ENCODE measurements at regions not wholly inside any gene's neighbourhood (a gene's known extent, or its start where the extent isn't known, plus 50 kb on each side); places are given as distances from the start of the nearest gene placed in this dataset.
A peak's percentile ranks its signal among the peaks of the same experiment; 100 is the strongest.

DNA sequence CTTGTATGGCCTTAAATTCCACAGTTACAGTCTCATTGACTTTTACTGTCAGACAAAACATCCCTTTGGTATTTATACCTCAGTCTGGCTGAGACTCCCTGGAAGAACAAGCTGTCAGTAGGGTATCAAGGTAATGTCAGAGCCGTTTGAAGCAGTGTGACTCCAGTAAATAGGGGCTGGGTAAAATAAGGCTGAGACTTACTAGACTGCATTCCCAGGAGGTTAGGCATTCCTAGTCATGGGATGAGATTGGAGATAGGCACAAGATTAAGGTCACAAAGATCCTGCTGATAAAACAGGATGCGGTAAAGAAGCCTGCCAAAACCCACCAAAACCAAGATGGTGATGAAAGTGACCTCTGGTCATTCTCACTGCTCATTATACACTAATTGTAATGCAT lies 219.5 kb upstream of the SKOR2 start:
- no peak for DNase-seq (ENCODE audit: low read depth)

DNA sequence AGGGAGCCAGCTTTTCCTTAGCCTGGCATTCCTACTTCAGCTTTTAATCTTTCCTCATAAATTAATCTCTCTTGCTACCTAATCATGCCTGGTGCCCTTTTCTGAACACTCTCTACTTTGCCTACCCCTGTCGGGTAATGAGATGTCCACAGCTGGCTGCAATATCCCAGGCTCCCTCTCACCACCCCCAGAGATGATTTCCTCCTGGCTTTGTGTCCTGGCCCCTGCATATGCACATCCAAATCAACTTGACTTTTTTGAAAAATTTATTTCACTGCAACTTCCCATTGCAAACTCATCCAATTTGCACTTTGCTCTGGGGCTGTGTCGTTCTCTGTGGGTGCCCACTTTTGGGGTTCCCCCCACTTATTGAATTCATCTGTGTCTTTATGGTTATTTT lies 218.1 kb upstream of the SKOR2 start:
- DNase-seq (ENCODE audit: low read depth): no peak

GRCh38 chr18:47461977-47462376 lies 210.5 kb upstream of the SKOR2 start:
- no peak for DNase-seq (ENCODE audit: low read depth)

- no peak for DNase-seq (ENCODE audit: low read depth)
Observed at GRCh38 chr18:47461406-47461948, 210.0 kb upstream of the SKOR2 start.

GRCh38 chr18:47458483-47458882 lies 207.0 kb upstream of the SKOR2 start:
- DNase-seq (ENCODE audit: low read depth): no peak

DNA sequence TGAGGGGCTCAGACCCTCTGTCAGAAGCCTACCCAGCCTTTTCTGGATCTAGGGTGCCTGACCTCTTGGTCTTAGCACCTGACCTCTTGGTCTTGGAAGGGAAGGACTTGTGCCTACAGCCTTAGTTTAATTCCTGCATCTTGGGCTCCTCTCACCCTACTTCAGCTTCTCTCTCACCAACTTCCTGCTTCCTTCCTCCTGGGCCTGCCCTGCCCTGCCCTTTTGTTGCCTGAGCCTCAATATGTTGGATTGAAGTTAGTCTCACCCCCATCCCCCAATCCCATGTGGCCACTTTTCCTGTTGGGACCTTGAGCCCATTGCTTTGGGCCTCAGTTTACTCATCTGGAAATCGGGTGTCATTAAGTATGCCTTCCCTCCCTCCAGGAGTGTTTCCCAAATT lies 206.2 kb upstream of the SKOR2 start:
- no peak for DNase-seq (ENCODE audit: low read depth)

DNA sequence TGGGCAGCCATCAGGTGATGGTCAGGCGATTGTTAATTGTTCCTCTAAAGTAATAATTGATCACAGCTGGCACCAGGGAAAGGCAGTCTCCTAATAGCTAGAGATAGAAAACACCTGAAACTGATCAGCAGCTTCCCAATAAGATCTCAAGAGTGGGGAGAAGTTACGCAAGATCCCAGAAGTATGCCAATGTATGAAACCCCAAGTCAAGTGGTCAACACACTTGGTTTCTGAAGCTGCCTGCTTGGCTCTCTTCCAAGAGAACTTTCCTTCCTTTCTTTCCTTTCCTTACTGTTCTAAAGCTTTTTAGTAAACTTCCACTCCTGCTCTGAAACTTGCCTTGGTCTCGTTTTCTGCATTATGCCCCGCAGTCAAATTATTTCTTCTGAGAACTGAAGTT lies 201.6 kb upstream of the SKOR2 start:
- no peak for DNase-seq (ENCODE audit: low read depth)

- no peak for DNase-seq (ENCODE audit: low read depth)
Observed at GRCh38 chr18:47448956-47449355, 197.5 kb upstream of the SKOR2 start.

DNA sequence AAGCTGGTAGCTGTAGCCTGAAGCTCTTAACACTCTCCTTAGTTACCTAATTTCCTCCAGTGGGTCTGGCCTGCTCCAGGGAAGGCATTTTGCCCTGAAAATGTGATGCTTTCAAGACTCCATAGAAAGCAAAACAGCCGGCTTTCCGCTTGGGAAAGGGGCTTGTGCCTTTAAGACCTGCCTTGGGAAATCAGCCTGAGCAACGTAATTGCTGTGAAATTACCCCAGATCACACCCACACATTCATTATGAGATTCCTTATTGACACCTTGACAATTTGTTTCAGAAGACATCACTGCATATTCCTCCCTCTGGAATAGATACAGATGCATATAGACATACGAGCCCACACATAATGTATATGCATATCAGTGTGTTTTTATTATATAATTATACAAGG lies 190.5 kb upstream of the SKOR2 start:
- no peak for DNase-seq (ENCODE audit: low read depth)

- DNase-seq (ENCODE audit: low read depth): no peak
Observed at GRCh38 chr18:47438001-47438400, 186.5 kb upstream of the SKOR2 start.

- no peak for DNase-seq (ENCODE audit: low read depth)
Observed at GRCh38 chr18:47436871-47437270, 185.4 kb upstream of the SKOR2 start.

GRCh38 chr18:47434214-47434746 lies 182.8 kb upstream of the SKOR2 start:
- no peak for DNase-seq (ENCODE audit: low read depth)

DNA sequence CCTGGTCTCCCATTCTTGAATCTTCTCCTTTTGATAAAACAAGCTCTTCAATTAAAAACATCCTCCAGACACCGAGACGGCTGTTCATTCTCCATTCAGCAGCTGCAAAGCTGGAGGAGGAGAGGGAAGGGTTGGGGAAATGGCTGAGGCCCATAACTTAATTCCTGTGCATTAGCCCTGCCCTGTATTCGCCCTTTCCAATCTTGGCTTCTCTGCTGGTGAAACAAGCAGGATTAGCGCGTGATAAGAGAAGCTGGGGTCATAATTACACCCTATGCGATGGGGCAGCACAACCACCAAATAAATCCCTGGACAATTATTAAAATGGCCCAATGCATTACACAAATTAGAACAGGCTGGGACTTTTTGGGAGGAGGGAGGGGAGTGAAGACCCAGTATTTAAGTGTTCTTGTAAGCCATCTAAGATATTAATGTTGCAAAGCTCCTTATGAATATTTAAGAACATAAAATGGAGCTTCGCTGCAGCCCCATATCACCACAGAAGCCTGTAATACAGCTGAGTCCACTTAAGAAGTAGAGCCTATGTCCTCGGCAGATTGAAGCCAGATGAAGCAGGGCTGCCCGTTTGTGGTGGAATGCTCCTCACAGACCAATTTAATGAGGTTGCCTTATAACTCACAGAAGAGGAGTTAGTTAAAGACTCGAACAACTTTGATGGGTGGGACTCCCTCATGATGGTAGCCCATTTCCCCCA lies 176.6 kb upstream of the SKOR2 start:
- DNase-seq (ENCODE audit: low read depth): no peak

DNA sequence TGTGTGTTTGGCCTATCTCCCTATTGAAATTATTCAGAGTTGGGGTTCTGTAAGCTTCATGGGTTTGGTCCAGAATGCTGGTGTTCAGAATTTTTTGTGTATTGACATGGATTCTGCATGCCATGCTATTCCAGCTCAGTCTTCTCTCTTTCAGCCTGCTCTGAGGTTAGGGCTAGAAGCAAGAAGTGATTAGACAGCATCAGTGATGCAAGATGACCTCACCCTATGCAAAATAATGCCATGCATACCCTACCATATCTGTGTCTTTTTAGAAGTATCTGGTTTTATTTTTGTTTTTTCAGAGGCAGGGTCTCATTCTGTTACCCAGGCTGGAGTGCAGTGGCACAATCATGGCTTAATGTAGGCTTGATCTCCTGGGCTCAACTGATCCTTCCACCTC lies 175.6 kb upstream of the SKOR2 start:
- no peak for DNase-seq (ENCODE audit: low read depth)

GRCh38 chr18:47425365-47425764 lies 173.9 kb upstream of the SKOR2 start:
- DNase-seq (ENCODE audit: low read depth): no peak

- no peak for DNase-seq (ENCODE audit: low read depth)
Observed at GRCh38 chr18:47422524-47422923, 171.1 kb upstream of the SKOR2 start.

- no peak for DNase-seq (ENCODE audit: low read depth)
Observed at GRCh38 chr18:47420130-47420529, 168.7 kb upstream of the SKOR2 start.

GRCh38 chr18:47418746-47419145 lies 167.3 kb upstream of the SKOR2 start:
- DNase-seq (ENCODE audit: low read depth): peak; percentile 10

DNA sequence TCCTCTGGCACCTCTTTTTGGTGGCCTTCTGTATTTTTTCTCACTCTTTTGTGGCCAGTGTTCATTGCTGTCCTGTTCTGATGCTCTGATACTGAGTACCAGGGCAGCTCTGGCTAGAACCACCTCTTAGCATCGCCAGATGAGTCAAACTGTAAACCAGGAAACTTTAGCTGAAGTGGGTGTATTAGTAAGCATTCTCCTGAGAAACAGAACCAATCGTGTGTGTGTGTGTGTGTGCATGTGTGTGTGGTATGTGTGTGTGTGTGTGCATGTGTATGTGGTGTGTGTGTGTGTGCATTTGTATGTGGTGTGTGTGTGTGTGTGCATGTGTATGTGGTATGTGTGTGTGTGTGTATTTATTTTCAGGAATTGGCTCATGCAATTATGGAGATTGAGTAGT lies 166.3 kb upstream of the SKOR2 start:
- DNase-seq (ENCODE audit: low read depth): no peak

DNA sequence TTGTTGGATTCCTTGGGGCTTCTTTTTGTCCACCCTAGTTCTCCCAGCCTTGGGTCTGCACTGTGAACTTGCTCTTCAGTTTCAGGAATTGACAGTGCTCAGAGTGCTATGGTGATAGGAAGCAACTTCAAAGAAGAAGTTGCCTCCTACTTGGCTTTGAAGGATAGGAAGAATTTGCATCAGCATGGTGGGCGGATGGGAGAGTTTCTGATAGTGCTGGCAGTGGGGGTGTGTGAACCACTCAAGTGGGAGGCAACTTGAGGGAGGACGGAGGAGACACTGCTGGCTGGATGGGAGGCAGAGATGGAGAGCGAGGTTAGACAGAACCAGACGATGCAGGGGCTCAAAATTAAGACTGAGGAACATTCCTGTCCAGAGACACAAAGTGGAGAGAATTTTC lies 164.4 kb upstream of the SKOR2 start:
- no peak for DNase-seq (ENCODE audit: low read depth)

GRCh38 chr18:47413327-47413726 lies 161.9 kb upstream of the SKOR2 start:
- no peak for DNase-seq (ENCODE audit: low read depth)

- DNase-seq (ENCODE audit: low read depth): no peak
Observed at GRCh38 chr18:47412924-47413323, 161.5 kb upstream of the SKOR2 start.

DNA sequence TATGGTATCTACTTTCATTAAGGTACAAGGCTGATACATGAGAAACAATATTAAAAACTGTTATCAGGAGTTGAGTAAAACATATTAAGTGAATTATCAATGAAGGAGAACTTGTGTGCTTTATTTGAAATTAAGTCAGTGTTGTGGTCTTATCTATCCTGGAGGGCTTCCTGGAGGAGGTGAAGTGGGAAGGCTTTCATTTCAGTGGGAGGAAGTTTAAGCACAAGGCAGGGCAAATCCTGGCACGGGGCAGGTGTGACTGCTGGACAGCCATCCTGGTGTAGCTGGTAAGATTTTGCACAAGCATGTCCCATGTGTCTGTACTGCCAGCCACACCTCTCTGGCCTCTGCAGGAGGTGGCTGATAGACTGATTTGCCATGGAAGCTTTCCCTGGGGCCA lies 159.7 kb upstream of the SKOR2 start:
- DNase-seq (ENCODE audit: low read depth): no peak

DNA sequence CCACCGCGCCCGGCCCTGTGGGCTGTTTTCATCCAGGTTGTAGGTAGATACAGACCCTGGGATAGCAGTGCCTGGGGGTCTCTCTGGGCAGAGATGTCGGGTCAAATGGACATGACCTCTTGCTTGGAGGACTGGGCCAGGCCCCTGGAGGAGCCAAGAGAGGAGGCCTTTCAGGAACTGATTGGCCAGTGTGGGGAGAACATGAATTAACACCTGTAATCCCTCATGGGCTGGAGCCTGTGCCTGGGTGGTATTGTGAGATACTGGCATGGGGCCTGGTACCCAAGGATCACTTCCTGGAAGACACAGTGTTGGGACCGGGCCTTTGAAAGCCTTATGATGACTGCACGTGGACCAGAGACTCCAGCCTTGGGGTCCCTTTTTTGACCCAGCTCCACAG lies 158.7 kb upstream of the SKOR2 start:
- no peak for DNase-seq (ENCODE audit: low read depth)

Data from iris pigment epithelial cell (primary cell).